IPS-15b (cell line): ENCODE measurements at regions not wholly inside any gene's neighbourhood (a gene's known extent, or its start where the extent isn't known, plus 50 kb on each side); places are given as distances from the start of the nearest gene placed in this dataset.
"Not testable (repeated sequence)": the region's sequence is repeated elsewhere in the genome, so short reads cannot be mapped to it uniquely, and the experiment has no call there.

Experiments
- H3K27me3 ChIP-seq: one replicate; pipeline ENCODE4 v1.6.1; 2013; ENCODE audit warnings: low read length; ENCODE audit not compliant: control insufficient read depth, insufficient read depth
- H3K36me3 ChIP-seq: one replicate; pipeline ENCODE4 v1.6.1; 2013; ENCODE audit warnings: low read length; ENCODE audit not compliant: control insufficient read depth, insufficient read depth
- H3K4me1 ChIP-seq: one replicate; pipeline ENCODE4 v1.6.1; 2013; ENCODE audit warnings: mild to moderate bottlenecking, low read length; ENCODE audit not compliant: control insufficient read depth, insufficient read depth
- H3K4me3 ChIP-seq: one replicate; pipeline ENCODE4 v1.5.1; 2013; ENCODE audit warnings: low read depth, low read length
- H3K9ac ChIP-seq: one replicate; pipeline ENCODE4 v1.6.1; 2013; ENCODE audit warnings: low read depth, mild to moderate bottlenecking, low read length
- H3K9me3 ChIP-seq: one replicate; pipeline ENCODE4 v1.6.1; 2013; ENCODE audit warnings: mild to moderate bottlenecking, low read length; ENCODE audit not compliant: control insufficient read depth, insufficient read depth

GRCh38 chr13:24981181-24981803 lies 114.6 kb upstream of the PABPC3 start:
- not testable (repeated sequence) for H3K4me1 ChIP-seq, H3K4me3 ChIP-seq, H3K9me3 ChIP-seq, H3K9ac ChIP-seq, H3K27me3 ChIP-seq, H3K36me3 ChIP-seq

GRCh38 chr13:24982333-24982999 lies 113.5 kb upstream of the PABPC3 start:
- no peaks in the 10 kb centered on the region for H3K36me3 ChIP-seq
- no peaks in the 10 kb centered on the region for H3K27me3 ChIP-seq
- no peaks in the 10 kb centered on the region for H3K9me3 ChIP-seq
- H3K9ac ChIP-seq, result no peak overlapping the region
- H3K4me1 ChIP-seq, result peaks cover 4% of the 10 kb centered on the region
- H3K4me3 ChIP-seq, result no peak overlapping the region

- no peaks in the 10 kb centered on the region for H3K9me3 ChIP-seq
- H3K4me1 ChIP-seq, result peaks cover 4% of the 10 kb centered on the region
- no peak overlapping the region for H3K4me3 ChIP-seq
- no peak overlapping the region for H3K9ac ChIP-seq
- H3K36me3 ChIP-seq, result no peaks in the 10 kb centered on the region
- no peaks in the 10 kb centered on the region for H3K27me3 ChIP-seq
Measured at GRCh38 chr13:24983094-24983493, 112.8 kb upstream of the PABPC3 start.

GRCh38 chr13:24984134-24984533 lies 111.8 kb upstream of the PABPC3 start:
- Histone ChIP-seq H3K4me3 (no peak overlapping the region), H3K27me3 (no peaks in the 10 kb centered on the region), H3K9ac (no peak overlapping the region), H3K4me1 (peaks cover 4% of the 10 kb centered on the region), H3K9me3 (no peaks in the 10 kb centered on the region), H3K36me3 (no peaks in the 10 kb centered on the region)

- H3K36me3 ChIP-seq, result no peaks in the 10 kb centered on the region
- peaks cover 4% of the 10 kb centered on the region for H3K4me1 ChIP-seq
- H3K9ac ChIP-seq, result no peak overlapping the region
- no peaks in the 10 kb centered on the region for H3K9me3 ChIP-seq
- no peak overlapping the region for H3K4me3 ChIP-seq
- no peaks in the 10 kb centered on the region for H3K27me3 ChIP-seq
Measured at GRCh38 chr13:24985107-24985506, 110.8 kb upstream of the PABPC3 start.

- H3K27me3 ChIP-seq, result no peaks in the 10 kb centered on the region
- peaks cover 4% of the 10 kb centered on the region for H3K4me1 ChIP-seq
- no peak overlapping the region for H3K9ac ChIP-seq
- H3K4me3 ChIP-seq, result no peak overlapping the region
- H3K9me3 ChIP-seq, result no peaks in the 10 kb centered on the region
- H3K36me3 ChIP-seq, result no peaks in the 10 kb centered on the region
Measured at GRCh38 chr13:24985896-24986295, 110.0 kb upstream of the PABPC3 start.

GRCh38 chr13:24986826-24987225 lies 109.1 kb upstream of the PABPC3 start:
- Histone ChIP-seq H3K9me3 (no peaks in the 10 kb centered on the region), H3K9ac (no peak overlapping the region), H3K27me3 (no peaks in the 10 kb centered on the region), H3K36me3 (no peaks in the 10 kb centered on the region), H3K4me3 (no peak overlapping the region), H3K4me1 (peaks cover 4% of the 10 kb centered on the region)

GRCh38 chr13:24989959-24990358 lies 106.0 kb upstream of the PABPC3 start:
- H3K4me3 ChIP-seq, H3K4me1 ChIP-seq, H3K9me3 ChIP-seq, H3K27me3 ChIP-seq, H3K36me3 ChIP-seq, H3K9ac ChIP-seq: not testable (repeated sequence)

GRCh38 chr13:24992946-24993345 lies 103.0 kb upstream of the PABPC3 start:
- not testable (repeated sequence) for H3K4me3 ChIP-seq, H3K4me1 ChIP-seq, H3K9me3 ChIP-seq, H3K36me3 ChIP-seq, H3K9ac ChIP-seq, H3K27me3 ChIP-seq

- no peak overlapping the region for H3K9ac ChIP-seq
- H3K27me3 ChIP-seq, result no peaks in the 10 kb centered on the region
- H3K4me3 ChIP-seq, result no peak overlapping the region
- H3K36me3 ChIP-seq, result no peaks in the 10 kb centered on the region
- H3K4me1 ChIP-seq, result no peaks in the 10 kb centered on the region
- no peaks in the 10 kb centered on the region for H3K9me3 ChIP-seq
Measured at GRCh38 chr13:24995225-24995804, 100.6 kb upstream of the PABPC3 start.

- no peaks in the 10 kb centered on the region for H3K27me3 ChIP-seq
- no peak overlapping the region for H3K9ac ChIP-seq
- H3K36me3 ChIP-seq, result no peaks in the 10 kb centered on the region
- H3K4me3 ChIP-seq, result no peak overlapping the region
- no peaks in the 10 kb centered on the region for H3K9me3 ChIP-seq
- no peaks in the 10 kb centered on the region for H3K4me1 ChIP-seq
Measured at GRCh38 chr13:24997367-24997967, 98.5 kb upstream of the PABPC3 start.

- Histone ChIP-seq H3K36me3 (no peaks in the 10 kb centered on the region), H3K4me1 (no peaks in the 10 kb centered on the region), H3K9ac (no peak overlapping the region), H3K27me3 (no peaks in the 10 kb centered on the region), H3K9me3 (no peaks in the 10 kb centered on the region), H3K4me3 (no peak overlapping the region)
Measured at GRCh38 chr13:24998433-24998832, 97.5 kb upstream of the PABPC3 start.
